NCI-H2227 (cell line): ENCODE measurements at regions not wholly inside any gene's neighbourhood (a gene's known extent, or its start where the extent isn't known, plus 50 kb on each side); places are given as distances from the start of the nearest gene placed in this dataset.
"Not testable (repeated sequence)": the region's sequence is repeated elsewhere in the genome, so short reads cannot be mapped to it uniquely, and the experiment has no call there.

Source experiments
- DNase-seq: peaks from one replicate; lab custom pipeline; 2025; ENCODE audit not compliant: unreplicated experiment; lab: John Stamatoyannopoulos, UW

- DNase-seq = no peak
Observed at GRCh38 chr10:125252937-125253336, 92.6 kb upstream of the CTBP2 start.

GRCh38 chr10:125250834-125251233, 90.5 kb upstream of the CTBP2 start:
- DNase-seq = not testable (repeated sequence)

GRCh38 chr10:125249948-125250347, 89.6 kb upstream of the CTBP2 start:
- DNase-seq = no peak

- DNase-seq = no peak
Observed at GRCh38 chr10:125248489-125248888, 88.1 kb upstream of the CTBP2 start.

GRCh38 chr10:125247576-125247975, 87.2 kb upstream of the CTBP2 start:
- DNase-seq = no peak

GRCh38 chr10:125243532-125244253, 83.3 kb upstream of the CTBP2 start:
- DNase-seq = no peak

- no peak for DNase-seq
Observed at GRCh38 chr10:125238682-125239081, 78.3 kb upstream of the CTBP2 start.

GRCh38 chr10:125236091-125236490, 75.7 kb upstream of the CTBP2 start:
- DNase-seq = no peak

- no peak for DNase-seq
Observed at GRCh38 chr10:125235093-125236069, 75.0 kb upstream of the CTBP2 start.

GRCh38 chr10:125234576-125234975, 74.2 kb upstream of the CTBP2 start:
- DNase-seq = not testable (repeated sequence)

GRCh38 chr10:125233726-125234125, 73.4 kb upstream of the CTBP2 start:
- DNase-seq = no peak

GRCh38 chr10:125232841-125233240, 72.5 kb upstream of the CTBP2 start:
- DNase-seq = no peak

GRCh38 chr10:125231813-125232475, 71.6 kb upstream of the CTBP2 start:
- DNase-seq = no peak

- DNase-seq = no peak
Observed at GRCh38 chr10:125231116-125231812, 70.9 kb upstream of the CTBP2 start.

GRCh38 chr10:125230251-125230650, 69.9 kb upstream of the CTBP2 start:
- no peak for DNase-seq

GRCh38 chr10:125228245-125228940, 68.0 kb upstream of the CTBP2 start:
- not testable (repeated sequence) for DNase-seq

GRCh38 chr10:125227546-125227945, 67.2 kb upstream of the CTBP2 start:
- DNase-seq = no peak

GRCh38 chr10:125226823-125227222, 66.5 kb upstream of the CTBP2 start:
- no peak for DNase-seq

- DNase-seq = no peak
Observed at GRCh38 chr10:125226005-125226404, 65.6 kb upstream of the CTBP2 start.

GRCh38 chr10:125225051-125225450, 64.7 kb upstream of the CTBP2 start:
- DNase-seq = no peak
